ENCODE measurements at regions not wholly inside any gene's neighbourhood (a gene's known extent, or its start where the extent isn't known, plus 50 kb on each side); places are given as distances from the start of the nearest gene placed in this dataset.

- TF ChIP-seq KAT7 (CRISPR knock-in tag; IDR thresholded peaks at IDR 0.05; ENCODE audit: borderline replicate concordance) (no peak), TCF7 (CRISPR knock-in tag; IDR thresholded peaks at IDR 0.05; ENCODE audit: low read depth) (no peak), CREM (CRISPR knock-in tag; IDR thresholded peaks at IDR 0.05) (no peak), ATF2 (CRISPR knock-in tag; IDR thresholded peaks at IDR 0.05; ENCODE audit: borderline replicate concordance, low read depth) (no peak), FOXP4 (CRISPR knock-in tag; IDR thresholded peaks at IDR 0.05) (no peak), NR1H2 (CRISPR knock-in tag; IDR thresholded peaks at IDR 0.05) (no peak)
- TF ChIP-seq, protein P1, sequence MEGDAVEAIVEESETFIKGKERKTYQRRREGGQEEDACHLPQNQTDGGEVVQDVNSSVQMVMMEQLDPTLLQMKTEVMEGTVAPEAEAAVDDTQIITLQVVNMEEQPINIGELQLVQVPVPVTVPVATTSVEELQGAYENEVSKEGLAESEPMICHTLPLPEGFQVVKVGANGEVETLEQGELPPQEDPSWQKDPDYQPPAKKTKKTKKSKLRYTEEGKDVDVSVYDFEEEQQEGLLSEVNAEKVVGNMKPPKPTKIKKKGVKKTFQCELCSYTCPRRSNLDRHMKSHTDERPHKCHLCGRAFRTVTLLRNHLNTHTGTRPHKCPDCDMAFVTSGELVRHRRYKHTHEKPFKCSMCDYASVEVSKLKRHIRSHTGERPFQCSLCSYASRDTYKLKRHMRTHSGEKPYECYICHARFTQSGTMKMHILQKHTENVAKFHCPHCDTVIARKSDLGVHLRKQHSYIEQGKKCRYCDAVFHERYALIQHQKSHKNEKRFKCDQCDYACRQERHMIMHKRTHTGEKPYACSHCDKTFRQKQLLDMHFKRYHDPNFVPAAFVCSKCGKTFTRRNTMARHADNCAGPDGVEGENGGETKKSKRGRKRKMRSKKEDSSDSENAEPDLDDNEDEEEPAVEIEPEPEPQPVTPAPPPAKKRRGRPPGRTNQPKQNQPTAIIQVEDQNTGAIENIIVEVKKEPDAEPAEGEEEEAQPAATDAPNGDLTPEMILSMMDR (IDR thresholded peaks at IDR 0.05): no peak
- TF ChIP-seq, protein P2, sequence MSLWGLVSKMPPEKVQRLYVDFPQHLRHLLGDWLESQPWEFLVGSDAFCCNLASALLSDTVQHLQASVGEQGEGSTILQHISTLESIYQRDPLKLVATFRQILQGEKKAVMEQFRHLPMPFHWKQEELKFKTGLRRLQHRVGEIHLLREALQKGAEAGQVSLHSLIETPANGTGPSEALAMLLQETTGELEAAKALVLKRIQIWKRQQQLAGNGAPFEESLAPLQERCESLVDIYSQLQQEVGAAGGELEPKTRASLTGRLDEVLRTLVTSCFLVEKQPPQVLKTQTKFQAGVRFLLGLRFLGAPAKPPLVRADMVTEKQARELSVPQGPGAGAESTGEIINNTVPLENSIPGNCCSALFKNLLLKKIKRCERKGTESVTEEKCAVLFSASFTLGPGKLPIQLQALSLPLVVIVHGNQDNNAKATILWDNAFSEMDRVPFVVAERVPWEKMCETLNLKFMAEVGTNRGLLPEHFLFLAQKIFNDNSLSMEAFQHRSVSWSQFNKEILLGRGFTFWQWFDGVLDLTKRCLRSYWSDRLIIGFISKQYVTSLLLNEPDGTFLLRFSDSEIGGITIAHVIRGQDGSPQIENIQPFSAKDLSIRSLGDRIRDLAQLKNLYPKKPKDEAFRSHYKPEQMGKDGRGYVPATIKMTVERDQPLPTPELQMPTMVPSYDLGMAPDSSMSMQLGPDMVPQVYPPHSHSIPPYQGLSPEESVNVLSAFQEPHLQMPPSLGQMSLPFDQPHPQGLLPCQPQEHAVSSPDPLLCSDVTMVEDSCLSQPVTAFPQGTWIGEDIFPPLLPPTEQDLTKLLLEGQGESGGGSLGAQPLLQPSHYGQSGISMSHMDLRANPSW (CRISPR knock-in tag; conservative IDR thresholded peaks at IDR 0.05; ENCODE audit: low read depth): no peak
These were observed 81.8 kb downstream of the MINAR1 start for GRCh38 chr15:79513940-79514339.

All from WTC11 (cell line).